ENCODE measurements at regions not wholly inside any gene's neighbourhood (a gene's known extent, or its start where the extent isn't known, plus 50 kb on each side); places are given as distances from the start of the nearest gene placed in this dataset.

DNA sequence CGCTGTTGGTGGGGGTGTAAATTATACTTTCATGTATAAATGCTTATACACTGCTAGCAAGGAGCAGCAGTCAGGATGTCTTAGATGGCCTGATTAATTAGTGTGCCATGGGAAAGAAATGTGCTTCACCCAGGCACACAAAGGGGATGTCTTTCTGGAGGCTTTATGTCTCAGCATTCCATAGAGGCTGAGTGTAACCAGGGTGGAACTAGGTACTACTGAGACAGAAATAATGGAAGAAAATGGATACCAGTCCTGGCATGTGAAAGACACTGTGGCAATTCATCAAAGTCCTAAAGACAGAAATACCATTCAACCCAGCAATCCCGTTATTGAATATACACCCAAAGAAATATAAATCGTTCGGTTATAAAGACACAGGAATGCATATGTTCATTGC, 52.5 kb downstream of the PF4 start:
- no peaks in the 10 kb centered on the region for H3K27me3 ChIP-seq
- no peaks in the 10 kb centered on the region for H3K4me1 ChIP-seq
- H3K36me3 ChIP-seq = no peaks in the 10 kb centered on the region
- H3K4me3 ChIP-seq = no peak overlapping the region
- TF ChIP-seq POLR2A (IDR thresholded peaks at IDR 0.05) (no peak), POLR2AphosphoS5 (IDR thresholded peaks at IDR 0.05; ENCODE audit: insufficient read depth in 1 of 2, low read depth in 1 of 2) (no peak)
- TF ChIP-seq, protein P1, sequence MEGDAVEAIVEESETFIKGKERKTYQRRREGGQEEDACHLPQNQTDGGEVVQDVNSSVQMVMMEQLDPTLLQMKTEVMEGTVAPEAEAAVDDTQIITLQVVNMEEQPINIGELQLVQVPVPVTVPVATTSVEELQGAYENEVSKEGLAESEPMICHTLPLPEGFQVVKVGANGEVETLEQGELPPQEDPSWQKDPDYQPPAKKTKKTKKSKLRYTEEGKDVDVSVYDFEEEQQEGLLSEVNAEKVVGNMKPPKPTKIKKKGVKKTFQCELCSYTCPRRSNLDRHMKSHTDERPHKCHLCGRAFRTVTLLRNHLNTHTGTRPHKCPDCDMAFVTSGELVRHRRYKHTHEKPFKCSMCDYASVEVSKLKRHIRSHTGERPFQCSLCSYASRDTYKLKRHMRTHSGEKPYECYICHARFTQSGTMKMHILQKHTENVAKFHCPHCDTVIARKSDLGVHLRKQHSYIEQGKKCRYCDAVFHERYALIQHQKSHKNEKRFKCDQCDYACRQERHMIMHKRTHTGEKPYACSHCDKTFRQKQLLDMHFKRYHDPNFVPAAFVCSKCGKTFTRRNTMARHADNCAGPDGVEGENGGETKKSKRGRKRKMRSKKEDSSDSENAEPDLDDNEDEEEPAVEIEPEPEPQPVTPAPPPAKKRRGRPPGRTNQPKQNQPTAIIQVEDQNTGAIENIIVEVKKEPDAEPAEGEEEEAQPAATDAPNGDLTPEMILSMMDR (IDR thresholded peaks at IDR 0.05) = no peak
- intact Hi-C loops (cut with DNase I) = no loop called here
- H3K27ac ChIP-seq = no peak overlapping the region
- H3K9me3 ChIP-seq = no peaks in the 10 kb centered on the region
- DNase-seq (ENCODE audit: extremely low spot score in 2 of 2) = no peak

DNA sequence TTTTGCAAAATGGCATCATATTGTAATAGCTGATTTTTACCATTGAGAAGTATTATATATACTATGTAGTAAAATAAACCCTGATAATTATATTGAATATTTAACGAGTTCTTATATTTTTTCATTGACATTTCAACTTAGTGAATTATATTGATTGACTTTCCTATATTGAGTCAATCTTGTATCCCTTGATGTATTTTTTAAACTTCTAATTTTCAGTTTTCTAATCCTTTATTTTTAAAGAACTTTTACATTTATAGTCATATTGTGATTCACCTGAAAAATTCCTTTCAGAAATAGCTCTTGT, 54.4 kb downstream of the CXCL1 start:
- H3K36me3 ChIP-seq = no peaks in the 10 kb centered on the region
- no peak overlapping the region for H3K27ac ChIP-seq
- H3K4me1 ChIP-seq = peaks cover 1% of the 10 kb centered on the region
- H3K27me3 ChIP-seq = no peaks in the 10 kb centered on the region
- no peaks in the 10 kb centered on the region for H3K9me3 ChIP-seq
- intact Hi-C loops (cut with DNase I) = no loop called here
- H3K4me3 ChIP-seq = no peak overlapping the region
- no peak for DNase-seq (ENCODE audit: extremely low spot score in 2 of 2)
- TF ChIP-seq, protein P1 (IDR thresholded peaks at IDR 0.05) = peak in 1 of 3 experiments; percentile 1
- TF ChIP-seq POLR2A (IDR thresholded peaks at IDR 0.05) (no peak), POLR2AphosphoS5 (IDR thresholded peaks at IDR 0.05; ENCODE audit: insufficient read depth in 1 of 2, low read depth in 1 of 2) (no peak)

DNA sequence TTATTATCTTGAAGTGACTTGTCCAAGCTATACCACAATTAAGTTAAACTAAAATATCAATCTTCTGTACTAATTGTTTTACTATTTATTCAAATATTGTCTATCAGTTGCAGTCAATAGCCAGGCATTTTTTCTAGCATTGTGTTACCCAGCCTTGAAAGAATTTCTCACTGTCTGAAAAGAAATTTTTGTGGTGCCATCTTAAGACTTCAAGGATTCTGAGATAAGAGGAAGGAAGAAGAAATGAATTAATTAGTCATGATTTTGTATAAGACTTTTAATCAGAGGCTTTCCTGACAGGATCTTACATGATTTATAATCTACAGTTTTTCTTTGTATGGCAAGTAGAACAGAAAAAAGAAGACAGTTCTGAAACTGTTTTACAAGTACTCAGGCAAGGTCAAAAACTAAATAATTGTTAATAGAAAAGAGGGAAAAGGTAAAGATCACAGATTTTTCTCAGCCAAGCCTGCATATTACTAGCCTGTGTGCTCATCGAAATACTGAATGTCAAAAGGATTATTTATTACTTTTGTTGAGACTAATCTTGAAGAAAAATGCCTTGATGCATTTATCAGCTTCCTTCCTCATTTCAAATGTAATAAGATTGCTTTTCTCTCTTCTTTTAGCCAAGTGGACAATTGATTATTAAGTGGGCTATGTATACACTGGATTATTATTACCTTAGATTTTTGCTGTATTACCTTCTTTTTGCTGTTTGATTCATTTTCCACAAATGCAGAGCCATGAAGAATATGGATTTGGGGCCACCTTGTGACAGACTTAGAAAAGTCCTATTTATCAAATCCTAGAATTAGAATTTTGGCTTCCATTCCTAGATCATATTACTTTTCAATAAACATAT, 53.8 kb downstream of the CXCL1 start:
- no peak overlapping the region for H3K27ac ChIP-seq
- no peak overlapping the region for H3K4me3 ChIP-seq
- no peaks in the 10 kb centered on the region for H3K36me3 ChIP-seq
- no peaks in the 10 kb centered on the region for H3K9me3 ChIP-seq
- no peak for DNase-seq (ENCODE audit: extremely low spot score in 2 of 2)
- H3K4me1 ChIP-seq = peaks cover 7% of the 10 kb centered on the region
- no peaks in the 10 kb centered on the region for H3K27me3 ChIP-seq
- intact Hi-C loops (cut with DNase I) = no loop called here
- TF ChIP-seq POLR2A (IDR thresholded peaks at IDR 0.05) (no peak), POLR2AphosphoS5 (IDR thresholded peaks at IDR 0.05; ENCODE audit: insufficient read depth in 1 of 2, low read depth in 1 of 2) (no peak)
- TF ChIP-seq, protein P1 (IDR thresholded peaks at IDR 0.05) = peak in 2 of 3 experiments; percentile 24 to 31

DNA sequence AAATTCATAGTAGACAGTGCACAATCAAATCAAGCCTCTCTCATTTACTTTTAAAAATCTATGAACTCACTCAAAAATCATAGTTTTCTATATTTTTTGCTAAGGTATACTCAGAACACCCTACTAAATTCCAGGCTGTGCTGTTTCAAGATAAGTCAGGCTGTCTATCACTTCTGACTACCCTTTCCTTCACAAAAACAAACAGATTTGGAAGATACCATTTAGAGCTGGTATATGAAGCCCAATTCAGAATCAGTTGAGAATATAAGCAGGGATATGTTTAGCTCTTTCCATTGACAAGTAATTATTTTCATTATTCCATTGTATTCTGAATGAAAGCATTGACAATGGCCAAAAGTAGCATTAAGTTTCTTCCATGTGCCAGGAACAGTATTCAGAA, 53.1 kb downstream of the CXCL1 start:
- no peak for DNase-seq (ENCODE audit: extremely low spot score in 2 of 2)
- H3K27me3 ChIP-seq = no peaks in the 10 kb centered on the region
- TF ChIP-seq POLR2AphosphoS5 (IDR thresholded peaks at IDR 0.05; ENCODE audit: insufficient read depth in 1 of 2, low read depth in 1 of 2) (no peak), POLR2A (IDR thresholded peaks at IDR 0.05) (no peak)
- TF ChIP-seq, protein P1 (IDR thresholded peaks at IDR 0.05) = no peak
- intact Hi-C loops (cut with DNase I) = no loop called here
- peaks cover 13% of the 10 kb centered on the region for H3K4me1 ChIP-seq
- H3K4me3 ChIP-seq = no peak overlapping the region
- H3K36me3 ChIP-seq = no peaks in the 10 kb centered on the region
- no peaks in the 10 kb centered on the region for H3K9me3 ChIP-seq
- no peak overlapping the region for H3K27ac ChIP-seq

All from vagina (tissue), 2 donors.